Endothelial cell of umbilical vein (primary cell): ENCODE measurements at regions not wholly inside any gene's neighbourhood (a gene's known extent, or its start where the extent isn't known, plus 50 kb on each side); places are given as distances from the start of the nearest gene placed in this dataset.

Experiments used
- BruUV-seq: library from RNA; stranded (reverse); fragments of 400-500 nt; replicated peaks from 2 replicates; lab custom pipeline; 2021; lab: Mats Ljungman, UMichigan
- CTCF ChIA-PET: fragments of 300-600, 350-600 bp; sonication (Branson Sonifier 250); formaldehyde crosslinking; loops from one replicate; lab custom pipeline; 2021; ENCODE audit warnings: antibody characterized with exemption, inconsistent platforms; lab: Charles Lee
- POLR2A ChIA-PET: fragments of 300-600, 350-600 bp; sonication (Branson Sonifier 250); formaldehyde crosslinking; loops from one replicate; lab custom pipeline; 2021; ENCODE audit warnings: antibody characterized with exemption, inconsistent platforms; lab: Charles Lee
- DNase-seq: peaks from one replicate; pipeline ENCODE4 v3.0.0-alpha.2; 2011; ENCODE audit warnings: low read depth, low spot score
- FAIRE-seq: peaks from 2 replicates; lab custom pipeline; 2011; peaks lifted over from hg19 to GRCh38; lab: Jason Lieb, UNC
- H2AFZ ChIP-seq: 2 replicates; pipeline ENCODE4 v1.6.0; 2012; ENCODE audit warnings: low read depth, low read length, control low read depth, inconsistent platforms
- H3K27ac ChIP-seq: 2 replicates; pipeline ENCODE4 v1.5.1; 2011; ENCODE audit warnings: low read depth, mild to moderate bottlenecking, control low read depth, low read length, moderate library complexity; ENCODE audit not compliant: insufficient read depth
- H3K27me3 ChIP-seq, 2 experiments: 2 replicates each; pipeline versions ENCODE4 v1.6.0 to v1.6.1; 2011; ENCODE audit warnings: low read length in 2 of 2, mixed read lengths in 1 of 2; ENCODE audit not compliant: control insufficient read depth in 2 of 2, insufficient read depth in 2 of 2
- H3K36me3 ChIP-seq, 2 experiments: 2 replicates in 1 of 2; 3 replicates in 1 of 2; pipeline ENCODE4 v1.5.1; 2011; ENCODE audit warnings: low read length in 2 of 2, mild to moderate bottlenecking in 1 of 2, moderate library complexity in 1 of 2; ENCODE audit not compliant: control insufficient read depth in 2 of 2, insufficient read depth in 2 of 2; ENCODE audit errors: extremely low read depth in 1 of 2
- H3K4me1 ChIP-seq: 3 replicates; pipeline ENCODE4 v1.5.1; 2011; ENCODE audit warnings: mild to moderate bottlenecking, low read length; ENCODE audit not compliant: control insufficient read depth, insufficient read depth; ENCODE audit errors: extremely low read depth
- H3K4me2 ChIP-seq: 2 replicates; pipeline ENCODE4 v1.6.1; 2011; ENCODE audit warnings: low read length, control low read depth, mixed read lengths; ENCODE audit not compliant: insufficient read depth
- H3K4me3 ChIP-seq, 3 experiments: fragments of 200-600 bp in 1 of 3; sonication (generic), shearing (Covaris generic) in 1 of 3; replicated peaks in 1 of 3; 2 replicates each; pipeline ENCODE4 v1.5.1; 2011 to 2016; ENCODE audit warnings: control low read depth in 3 of 3, low read length in 3 of 3, mild to moderate bottlenecking in 2 of 3, inconsistent platforms in 1 of 3, low read depth in 1 of 3, moderate library complexity in 1 of 3; ENCODE audit not compliant: insufficient read depth in 1 of 3
- H3K79me2 ChIP-seq: 2 replicates; pipeline ENCODE4 v1.6.0; 2012; ENCODE audit warnings: low read length, inconsistent platforms; ENCODE audit not compliant: control insufficient read depth, insufficient read depth
- H3K9ac ChIP-seq: replicated peaks from 2 replicates; pipeline ENCODE3; 2011; ENCODE audit warnings: low read length, control low read depth; ENCODE audit not compliant: insufficient read depth; ENCODE audit errors: extremely low read depth
- H3K9me1 ChIP-seq: replicated peaks from 3 replicates; pipeline ENCODE4 v1.6.0; 2011; ENCODE audit warnings: mild to moderate bottlenecking, low read length; ENCODE audit not compliant: control insufficient read depth, insufficient read depth; ENCODE audit errors: extremely low read depth
- H3K9me3 ChIP-seq: replicated peaks from 2 replicates; pipeline ENCODE4 v1.5.1; 2012; ENCODE audit warnings: low read length, inconsistent platforms; ENCODE audit not compliant: control insufficient read depth, insufficient read depth
- H4K20me1 ChIP-seq: replicated peaks from 2 replicates; pipeline ENCODE3; 2011; ENCODE audit warnings: mild to moderate bottlenecking, low read length; ENCODE audit not compliant: control insufficient read depth, insufficient read depth; ENCODE audit errors: extremely low read depth
- CTCF ChIP-seq, 2 donors: IDR thresholded peaks; 1 replicate in 1 of 2; 2 replicates in 1 of 2; pipeline ENCODE4 v1.5.1; 2011; ENCODE audit warnings: low read length in 2 of 2, mild to moderate bottlenecking in 2 of 2, moderate library complexity in 2 of 2, control low read depth in 1 of 2, inconsistent platforms in 1 of 2, low read depth in 1 of 2; ENCODE audit not compliant: insufficient read depth in 1 of 2; ENCODE audit errors: extremely low read depth in 1 of 2
- EZH2 ChIP-seq: IDR thresholded peaks from 2 replicates; pipeline ENCODE4 v1.6.1; 2012; ENCODE audit warnings: borderline replicate concordance, low read depth, mild to moderate bottlenecking, moderate library complexity, low read length, inconsistent platforms; ENCODE audit not compliant: severe bottlenecking
- FOS ChIP-seq: IDR thresholded peaks from 2 replicates; pipeline ENCODE4 v1.6.1; 2011; ENCODE audit warnings: mild to moderate bottlenecking, low read length, moderate library complexity, borderline replicate concordance; ENCODE audit not compliant: insufficient read depth
- GATA2 ChIP-seq: IDR thresholded peaks from 2 replicates; pipeline ENCODE4 v1.7.0; 2011; ENCODE audit warnings: low read depth, mild to moderate bottlenecking, moderate library complexity, mixed read lengths, low read length; ENCODE audit not compliant: insufficient read length, insufficient read depth
- JUN ChIP-seq: IDR thresholded peaks from 2 replicates; pipeline ENCODE4 v1.6.1; 2011; ENCODE audit warnings: borderline replicate concordance, low read depth; ENCODE audit not compliant: insufficient read length, insufficient read depth
- MAX ChIP-seq: IDR thresholded peaks from 2 replicates; pipeline ENCODE4 v1.6.1; 2011; ENCODE audit not compliant: insufficient read depth, insufficient read length
- MYC ChIP-seq: IDR thresholded peaks from one replicate; pipeline ENCODE4 v1.6.1; 2011; ENCODE audit warnings: mild to moderate bottlenecking, low read depth, low read length
- POLR2A ChIP-seq: IDR thresholded peaks from 2 replicates; pipeline ENCODE4 v1.6.1; 2012; ENCODE audit warnings: low read depth, mild to moderate bottlenecking, control low read depth, low read length
- POLR2AphosphoS5 ChIP-seq: IDR thresholded peaks from 2 replicates; pipeline ENCODE4 v1.6.1; 2012; ENCODE audit warnings: low read depth, mild to moderate bottlenecking, control low read depth, low read length, moderate library complexity; ENCODE audit not compliant: insufficient read depth
- dilution Hi-C: fragments of 300-500 bp; cut with MboI; formaldehyde crosslinking; loops from one replicate; pipeline ENCODE4 v1.15.0; 2019; ENCODE audit warnings: low sequenced_read_pairs; ENCODE audit not compliant: extremely low pct_ligation_motif_present
- intact Hi-C: fragments of 100-400 bp; cut with micrococcal nuclease; formaldehyde crosslinking; loops from one replicate; pipeline ENCODE4 v1.10.0; 2022

GRCh38 chr10:47175181-47176123 lies 124.5 kb upstream of the GDF10 start:
- no peaks in the 10 kb centered on the region for H3K9me3 ChIP-seq
- H3K4me3 ChIP-seq, result no peak overlapping the region
- TF ChIP-seq GATA2 (no peak), FOS (no peak), JUN (no peak), POLR2A (no peak), POLR2AphosphoS5 (no peak), MYC (no peak), MAX (no peak), EZH2 (no peak), CTCF (IDR thresholded peaks at IDR 0.05; ENCODE audit: extremely low read depth in 1 of 2, insufficient read depth in 1 of 2, low read depth in 1 of 2, low read length in 2 of 2) (no peak)
- H4K20me1 ChIP-seq, result no peaks in the 10 kb centered on the region
- CTCF ChIA-PET, result no interaction called here
- dilution Hi-C loops, result no loop called here
- H3K4me2 ChIP-seq, result no peak overlapping the region
- H3K27me3 ChIP-seq, result no peaks in the 10 kb centered on the region
- H3K9ac ChIP-seq, result no peak overlapping the region
- FAIRE-seq, result no peak
- no peaks in the 10 kb centered on the region for H3K36me3 ChIP-seq
- H3K27ac ChIP-seq, result no peak overlapping the region
- BruUV-seq, result no TSS peak
- POLR2A ChIA-PET, result no interaction called here
- H3K79me2 ChIP-seq, result no peaks in the 10 kb centered on the region
- no peak for DNase-seq
- H2AFZ ChIP-seq, result no peak overlapping the region
- H3K4me1 ChIP-seq, result no peaks in the 10 kb centered on the region
- H3K9me1 ChIP-seq, result no peaks in the 10 kb centered on the region
- intact Hi-C loops, result no loop called here
